GM08714 (cell line): ENCODE measurements at regions not wholly inside any gene's neighbourhood (a gene's known extent, or its start where the extent isn't known, plus 50 kb on each side); places are given as distances from the start of the nearest gene placed in this dataset.
"Not testable (repeated sequence)": the region's sequence is repeated elsewhere in the genome, so short reads cannot be mapped to it uniquely, and the experiment has no call there.

ENCODE experiments used
- H3K4me3 ChIP-seq: fragments of 200-500 bp; sonication (Bioruptor generic); 2 replicates; pipeline ENCODE4 v1.5.1; 2014; ENCODE audit warnings: mild to moderate bottlenecking, low read length, inconsistent platforms
- ZNF274 ChIP-seq: IDR thresholded peaks from 2 replicates; pipeline ENCODE4 v1.6.1; 2012; ENCODE audit warnings: mild to moderate bottlenecking, low read depth, low read length

DNA sequence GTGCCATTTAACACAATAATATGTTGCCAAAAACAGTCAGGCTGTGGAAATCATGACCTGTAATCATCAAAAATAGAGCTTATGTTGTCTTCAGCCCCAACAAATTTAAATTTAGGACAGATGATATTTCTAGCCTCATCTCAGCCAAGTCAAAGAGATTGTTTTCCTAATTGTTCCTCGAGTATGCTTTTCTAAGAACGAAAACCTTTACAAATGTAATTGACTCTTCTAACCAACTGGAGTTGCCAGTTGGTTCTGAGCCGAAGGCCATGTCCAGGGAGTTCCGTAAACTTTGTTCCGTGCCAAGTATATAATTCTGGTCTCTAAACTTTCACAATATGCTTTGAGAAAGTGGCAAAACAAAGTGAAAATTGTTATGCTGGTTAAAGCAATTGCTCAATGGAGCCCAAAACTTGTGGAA lies 160.8 kb downstream of the CEMIP2 start:
- no peak for TF ChIP-seq ZNF274
- no peak overlapping the region for H3K4me3 ChIP-seq

GRCh38 chr9:71604197-71605063 lies 163.9 kb downstream of the CEMIP2 start:
- TF ChIP-seq ZNF274: no peak
- no peak overlapping the region for H3K4me3 ChIP-seq

GRCh38 chr9:71602652-71603051 lies 165.7 kb downstream of the CEMIP2 start:
- no peak overlapping the region for H3K4me3 ChIP-seq
- no peak for TF ChIP-seq ZNF274

GRCh38 chr9:71595762-71596161 lies 172.6 kb downstream of the CEMIP2 start:
- not testable (repeated sequence) for H3K4me3 ChIP-seq

DNA sequence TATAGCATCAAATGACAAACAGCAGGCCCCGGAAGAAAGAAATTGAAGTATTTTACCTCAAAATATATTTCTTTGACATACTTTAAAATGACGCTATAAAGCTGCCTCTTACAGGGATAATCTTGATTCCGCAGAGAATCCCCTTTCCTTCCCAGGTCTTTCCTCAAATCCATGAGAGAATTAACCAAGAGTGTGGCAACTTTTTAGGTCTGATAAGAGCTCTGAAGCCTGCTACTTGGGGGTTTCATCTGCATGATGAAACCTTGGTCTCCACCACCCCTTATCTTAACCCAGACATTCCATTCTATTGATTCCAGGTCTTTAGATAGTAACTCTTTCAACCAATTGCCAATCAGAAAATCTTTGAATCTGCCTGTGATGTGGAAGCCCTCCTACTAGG lies 173.8 kb downstream of the CEMIP2 start:
- TF ChIP-seq ZNF274: no peak
- H3K4me3 ChIP-seq: no peak overlapping the region

DNA sequence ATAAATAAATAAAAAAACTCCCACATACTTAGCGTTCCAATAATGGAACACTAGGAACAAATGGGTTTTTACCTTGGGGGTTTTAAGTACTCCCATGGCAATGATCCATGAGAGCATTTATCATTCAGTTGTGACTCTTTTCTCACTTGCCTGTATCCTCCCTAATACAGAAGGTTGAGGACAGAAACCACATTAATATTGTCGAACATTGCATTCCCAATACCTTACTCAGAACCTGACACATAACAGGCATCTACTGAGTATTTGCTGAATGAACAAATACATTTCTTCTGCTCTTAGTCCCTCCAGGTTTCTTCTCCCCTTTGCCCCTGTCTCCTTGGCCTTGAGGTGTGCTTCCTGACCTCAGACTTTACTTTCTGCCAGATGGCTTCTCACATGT lies 175.9 kb downstream of the CEMIP2 start:
- no peak overlapping the region for H3K4me3 ChIP-seq
- no peak for TF ChIP-seq ZNF274

DNA sequence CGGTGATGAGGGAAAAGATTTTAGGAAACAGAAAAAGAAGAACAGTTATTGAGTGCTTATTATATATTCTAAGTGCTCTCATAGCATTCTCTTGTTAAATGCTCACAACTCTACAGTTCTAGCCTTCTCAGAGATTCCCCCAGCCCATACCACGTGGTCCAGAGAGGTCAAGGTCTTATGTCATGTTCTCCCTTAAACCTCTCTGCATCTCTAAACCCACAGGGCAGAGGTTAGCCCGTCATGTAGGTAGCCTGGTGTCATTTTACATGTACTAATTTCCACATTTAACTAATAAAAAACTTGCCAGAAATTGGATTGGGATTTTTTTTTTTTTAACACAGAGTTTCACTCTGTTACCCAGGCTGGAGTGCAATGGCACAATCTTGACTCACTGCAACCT lies 178.0 kb downstream of the CEMIP2 start:
- TF ChIP-seq ZNF274: no peak
- H3K4me3 ChIP-seq: no peak overlapping the region

GRCh38 chr9:71589612-71590011 lies 178.7 kb downstream of the CEMIP2 start:
- no peak overlapping the region for H3K4me3 ChIP-seq
- TF ChIP-seq ZNF274: no peak

DNA sequence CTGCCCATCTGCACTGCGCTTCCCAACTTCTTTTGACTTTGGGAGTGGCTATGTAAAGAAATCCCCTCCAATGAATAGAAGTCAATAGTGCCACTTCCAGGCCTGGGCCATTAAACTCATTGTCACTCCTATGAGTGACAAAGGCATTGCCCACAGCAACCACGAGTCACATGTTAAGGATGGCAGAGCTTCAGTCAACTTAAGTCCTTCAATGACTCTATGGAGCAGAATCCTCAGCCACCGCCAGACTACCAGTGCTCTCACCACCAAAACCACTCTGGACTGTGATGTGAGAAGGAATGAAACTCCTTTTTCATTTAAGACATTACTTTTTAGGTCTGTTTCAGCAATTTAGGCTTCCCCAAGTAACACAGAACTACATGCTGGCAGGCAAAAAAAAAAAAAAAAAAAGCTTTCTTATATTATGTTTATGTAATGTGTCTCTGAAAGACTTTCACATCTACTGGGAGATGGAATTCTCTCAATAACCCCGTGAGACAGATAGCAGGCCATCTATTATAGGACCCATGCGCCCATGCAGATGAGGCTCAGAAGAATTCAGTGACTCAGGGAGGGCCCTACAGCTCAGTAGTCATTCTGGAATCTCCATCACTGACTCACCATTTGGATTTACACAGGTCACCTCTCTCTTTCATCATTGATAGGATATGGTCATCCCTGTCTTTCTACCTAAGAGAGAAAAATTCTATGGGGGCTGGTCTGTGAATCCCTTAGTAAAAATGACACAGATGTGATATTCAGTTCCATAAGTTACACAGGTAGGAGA lies 180.5 kb downstream of the CEMIP2 start:
- TF ChIP-seq ZNF274: no peak
- H3K4me3 ChIP-seq: no peak overlapping the region

GRCh38 chr9:71583792-71584191 lies 184.5 kb downstream of the CEMIP2 start:
- H3K4me3 ChIP-seq: no peak overlapping the region
- no peak for TF ChIP-seq ZNF274

- H3K4me3 ChIP-seq: no peak overlapping the region
- no peak for TF ChIP-seq ZNF274
Observed at GRCh38 chr9:71582347-71582746, 186.0 kb downstream of the CEMIP2 start.

DNA sequence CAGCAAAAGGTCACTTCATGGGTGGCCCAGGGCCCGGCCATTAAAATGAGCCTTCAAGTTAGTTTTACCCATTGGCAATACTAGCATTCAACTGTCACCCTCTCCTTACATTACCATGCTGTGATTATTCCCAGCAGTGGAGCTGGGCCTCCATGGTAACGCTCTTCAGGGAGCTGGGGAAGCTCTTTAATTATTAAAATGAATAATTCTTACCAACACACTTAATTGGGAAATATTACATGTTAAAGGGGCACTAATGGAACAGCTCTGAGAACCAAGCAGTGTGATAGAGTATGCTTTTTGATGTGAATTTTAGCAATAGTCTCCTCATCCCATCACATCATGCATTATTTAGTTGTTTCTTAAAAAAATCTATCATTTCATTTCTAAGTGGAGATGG lies 187.2 kb downstream of the CEMIP2 start:
- H3K4me3 ChIP-seq: no peak overlapping the region
- TF ChIP-seq ZNF274: no peak

- no peak overlapping the region for H3K4me3 ChIP-seq
- no peak for TF ChIP-seq ZNF274
Observed at GRCh38 chr9:71571186-71571585, 197.1 kb downstream of the CEMIP2 start.

- no peak overlapping the region for H3K4me3 ChIP-seq
- TF ChIP-seq ZNF274: no peak
Observed at GRCh38 chr9:71567890-71568289, 200.4 kb downstream of the CEMIP2 start.

GRCh38 chr9:71562140-71562539 lies 206.2 kb downstream of the CEMIP2 start:
- no peak for TF ChIP-seq ZNF274
- H3K4me3 ChIP-seq: no peak overlapping the region
